H1 (cell line): ENCODE measurements at regions not wholly inside any gene's neighbourhood (a gene's known extent, or its start where the extent isn't known, plus 50 kb on each side); places are given as distances from the start of the nearest gene placed in this dataset.

Experiments used
- CTCF ChIA-PET: fragments of 300-600 bp; sonication (Branson Sonifier 250); formaldehyde crosslinking; loops from one replicate; lab custom pipeline; 2021; ENCODE audit not compliant: partially characterized antibody; lab: Charles Lee
- POLR2A ChIA-PET: fragments of 300-600 bp; sonication (Branson Sonifier 250); formaldehyde crosslinking; loops from one replicate; lab custom pipeline; 2021; ENCODE audit warnings: inconsistent platforms; ENCODE audit not compliant: partially characterized antibody; lab: Charles Lee
- DNase-seq, 2 experiments: peaks; one replicate each; pipeline versions ENCODE4 v3.0.0 to v3.0.0-alpha.2; 2010 to 2022; ENCODE audit warnings: low spot score in 2 of 2, low read depth in 1 of 2, mixed read lengths in 1 of 2
- FAIRE-seq: peaks from 2 replicates; lab custom pipeline; 2011; peaks lifted over from hg19 to GRCh38; lab: Jason Lieb, UNC
- H2AFZ ChIP-seq: 2 replicates; pipeline ENCODE4 v1.8.1; 2012; ENCODE audit warnings: low read length, inconsistent platforms
- H2AK5ac ChIP-seq: 2 replicates; pipeline ENCODE4 v1.6.1; 2013; ENCODE audit warnings: low read depth, low read length
- H2BK120ac ChIP-seq: replicated peaks from 2 replicates; pipeline ENCODE3; 2013; ENCODE audit warnings: low read depth, low read length, inconsistent platforms
- H2BK12ac ChIP-seq: 2 replicates; pipeline ENCODE4 v1.6.1; 2013; ENCODE audit warnings: low read depth, low read length
- H2BK15ac ChIP-seq: 2 replicates; pipeline ENCODE4 v1.6.1; 2013; ENCODE audit warnings: low read length
- H2BK20ac ChIP-seq: 2 replicates; pipeline ENCODE4 v1.6.1; 2013; ENCODE audit warnings: low read length
- H2BK5ac ChIP-seq: 2 replicates; pipeline ENCODE4 v1.6.1; 2013; ENCODE audit warnings: low read depth, low read length
- H3K14ac ChIP-seq: 2 replicates; pipeline ENCODE4 v1.6.1; 2013; ENCODE audit warnings: inconsistent platforms; ENCODE audit not compliant: insufficient read length
- H3K18ac ChIP-seq: 2 replicates; pipeline ENCODE4 v1.6.1; 2013; ENCODE audit warnings: low read length; ENCODE audit errors: extremely low read depth
- H3K23ac ChIP-seq: 2 replicates; pipeline ENCODE4 v1.6.1; 2013; ENCODE audit warnings: inconsistent platforms; ENCODE audit not compliant: insufficient read length
- H3K23me2 ChIP-seq: 2 replicates; pipeline ENCODE4 v1.6.1; 2013; ENCODE audit warnings: low read depth, low read length
- H3K27ac ChIP-seq: 2 replicates; pipeline ENCODE4 v1.6.1; 2011; ENCODE audit warnings: low read depth, low read length, inconsistent platforms
- H3K27me3 ChIP-seq, 4 experiments: replicated peaks in 1 of 4; 1 replicate in 1 of 4; 2 replicates in 3 of 4; pipeline versions ENCODE4 v1.6.1 to v1.8.1; 2011 to 2013; ENCODE audit warnings: low read length in 3 of 4, mild to moderate bottlenecking in 3 of 4, inconsistent platforms in 2 of 4, mixed read lengths in 2 of 4, moderate library complexity in 1 of 4; ENCODE audit not compliant: control insufficient read depth in 3 of 4, insufficient read depth in 3 of 4; ENCODE audit errors: extremely low read depth in 1 of 4
- H3K36me3 ChIP-seq, 4 experiments: 2 replicates each; pipeline versions ENCODE4 v1.6.1 to v1.8.1; 2011 to 2013; ENCODE audit warnings: mild to moderate bottlenecking in 4 of 4, low read length in 3 of 4, moderate library complexity in 2 of 4, control low read depth in 1 of 4, inconsistent platforms in 1 of 4; ENCODE audit not compliant: insufficient read depth in 4 of 4, control insufficient read depth in 2 of 4
- H3K4ac ChIP-seq: replicated peaks from 2 replicates; pipeline ENCODE3; 2013; ENCODE audit warnings: low read length, low read depth, mixed read lengths, inconsistent platforms; ENCODE audit not compliant: insufficient read length
- H3K4me1 ChIP-seq, 4 experiments: replicated peaks in 1 of 4; 1 replicate in 1 of 4; 2 replicates in 3 of 4; pipeline versions ENCODE4 v1.6.1 to v1.8.1; 2011 to 2013; ENCODE audit warnings: low read length in 3 of 4, inconsistent platforms in 2 of 4, mixed read lengths in 1 of 4; ENCODE audit not compliant: insufficient read depth in 4 of 4, control insufficient read depth in 3 of 4
- H3K4me2 ChIP-seq, 2 experiments: 2 replicates each; pipeline versions ENCODE4 v1.6.1 to v1.8.1; 2011 to 2013; ENCODE audit warnings: low read depth in 2 of 2, low read length in 2 of 2, control low read depth in 1 of 2, inconsistent platforms in 1 of 2, mild to moderate bottlenecking in 1 of 2; ENCODE audit not compliant: insufficient read depth in 1 of 2
- H3K4me3 ChIP-seq, 4 experiments: fragments of 200-600, 300-600 bp in 1 of 4; sonication (generic), shearing (Covaris generic), sonication (Bioruptor Twin) in 1 of 4; 2 replicates each; pipeline versions ENCODE4 v1.5.1 to v1.8.1; 2011 to 2016; ENCODE audit warnings: low read length in 4 of 4, low read depth in 3 of 4, control low read depth in 2 of 4, inconsistent platforms in 2 of 4, mild to moderate bottlenecking in 2 of 4, mixed read lengths in 1 of 4, moderate library complexity in 1 of 4; ENCODE audit not compliant: insufficient read depth in 2 of 4; ENCODE audit errors: extremely low read depth in 1 of 4
- H3K56ac ChIP-seq: replicated peaks from 2 replicates; pipeline ENCODE3; 2013; ENCODE audit warnings: low read depth, mild to moderate bottlenecking, mixed read lengths, low read length, inconsistent platforms; ENCODE audit not compliant: insufficient read length
- H3K79me1 ChIP-seq: 2 replicates; pipeline ENCODE4 v1.6.1; 2013; ENCODE audit warnings: low read depth, low read length, control low read depth
- H3K79me2 ChIP-seq, 2 experiments: 2 replicates each; pipeline versions ENCODE4 v1.6.1 to v1.8.1; 2012 to 2013; ENCODE audit warnings: low read length in 2 of 2, mild to moderate bottlenecking in 2 of 2, inconsistent platforms in 1 of 2; ENCODE audit not compliant: insufficient read depth in 2 of 2, control insufficient read depth in 1 of 2
- H3K9ac ChIP-seq, 4 experiments: replicated peaks in 1 of 4; 1 replicate in 1 of 4; 2 replicates in 3 of 4; pipeline versions ENCODE4 v1.6.1 to v1.8.1; 2011 to 2013; ENCODE audit warnings: low read depth in 3 of 4, low read length in 3 of 4, control low read depth in 2 of 4, mild to moderate bottlenecking in 2 of 4, moderate library complexity in 2 of 4, inconsistent platforms in 1 of 4; ENCODE audit errors: extremely low read depth in 1 of 4
- H3K9me3 ChIP-seq, 2 experiments: 2 replicates each; pipeline versions ENCODE4 v1.6.1 to v1.8.1; 2012 to 2013; ENCODE audit warnings: mild to moderate bottlenecking in 2 of 2, moderate library complexity in 2 of 2, control low read depth in 1 of 2, inconsistent platforms in 1 of 2, low read depth in 1 of 2, low read length in 1 of 2, mixed read lengths in 1 of 2; ENCODE audit not compliant: insufficient read depth in 2 of 2
- H4K20me1 ChIP-seq, 2 experiments: replicated peaks in 1 of 2; 2 replicates each; pipeline versions ENCODE3 to v1.8.1; 2011 to 2013; ENCODE audit warnings: inconsistent platforms in 2 of 2, low read length in 2 of 2, mild to moderate bottlenecking in 1 of 2; ENCODE audit not compliant: insufficient read depth in 2 of 2, control insufficient read depth in 1 of 2
- H4K5ac ChIP-seq: 2 replicates; pipeline ENCODE4 v1.6.1; 2013; ENCODE audit warnings: low read length, low read depth, mixed read lengths, inconsistent platforms; ENCODE audit not compliant: insufficient read length
- H4K8ac ChIP-seq: 2 replicates; pipeline ENCODE4 v1.8.0; 2013; ENCODE audit warnings: mild to moderate bottlenecking, moderate library complexity, low read length, inconsistent platforms; ENCODE audit not compliant: insufficient read depth; ENCODE audit errors: extremely low read depth
- H4K91ac ChIP-seq: replicated peaks from 2 replicates; pipeline ENCODE3; 2013; ENCODE audit warnings: low read length, mixed read lengths, inconsistent platforms; ENCODE audit not compliant: insufficient read length
- WGBS, 2 experiments: shearing (Covaris generic) in 1 of 2; methylation state at CpG; one replicate each; pipeline versions ENCODE4 v1.1.6 to v1.1.7; 2013 to 2015; ENCODE audit warnings: low lambda C conversion rate in 2 of 2, mixed read lengths in 2 of 2, inconsistent platforms in 1 of 2, low coverage in 1 of 2, missing lambda C conversion rate in 1 of 2; ENCODE audit not compliant: insufficient replicate concordance in 2 of 2, insufficient coverage in 1 of 2, insufficient read length in 1 of 2; ENCODE audit errors: extremely low coverage in 1 of 2, missing lambda C conversion rate in 1 of 2; 5-methylcytosine and 5-hydroxymethylcytosine counted together
- TF ChIP-seq, protein P1 (sequence below): fragments of 300-600 bp; sonication (generic); IDR thresholded peaks from 2 replicates; pipeline ENCODE4 v1.7.1; 2012; ENCODE audit warnings: low read length, moderate library complexity, mild to moderate bottlenecking, inconsistent platforms; ENCODE audit not compliant: insufficient replicate concordance

DNA sequence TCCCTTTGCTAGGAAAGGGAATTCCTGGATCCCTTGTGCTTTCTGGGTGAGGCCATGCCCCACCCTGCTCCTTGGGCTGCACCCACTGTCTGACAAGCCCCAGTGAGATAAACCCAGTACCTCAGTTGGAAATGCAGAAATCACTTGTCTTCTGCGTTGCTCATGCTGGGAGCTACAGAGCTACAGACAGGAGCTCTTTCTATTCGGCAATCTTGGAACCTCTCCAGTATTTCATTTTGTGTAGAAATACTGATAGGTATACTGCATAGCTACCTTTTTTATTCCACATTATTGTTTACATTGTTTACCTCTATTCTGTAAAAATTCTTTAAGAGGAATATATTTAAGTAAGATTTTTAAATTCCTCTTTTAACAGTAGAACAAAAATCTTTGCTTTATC lies 302.5 kb upstream of the SLITRK5 start:
- FAIRE-seq = no peak
- Histone ChIP-seq H3K9ac (no peak overlapping the region), H3K79me1 (no peaks in the 10 kb centered on the region)
- TF ChIP-seq, protein P1, sequence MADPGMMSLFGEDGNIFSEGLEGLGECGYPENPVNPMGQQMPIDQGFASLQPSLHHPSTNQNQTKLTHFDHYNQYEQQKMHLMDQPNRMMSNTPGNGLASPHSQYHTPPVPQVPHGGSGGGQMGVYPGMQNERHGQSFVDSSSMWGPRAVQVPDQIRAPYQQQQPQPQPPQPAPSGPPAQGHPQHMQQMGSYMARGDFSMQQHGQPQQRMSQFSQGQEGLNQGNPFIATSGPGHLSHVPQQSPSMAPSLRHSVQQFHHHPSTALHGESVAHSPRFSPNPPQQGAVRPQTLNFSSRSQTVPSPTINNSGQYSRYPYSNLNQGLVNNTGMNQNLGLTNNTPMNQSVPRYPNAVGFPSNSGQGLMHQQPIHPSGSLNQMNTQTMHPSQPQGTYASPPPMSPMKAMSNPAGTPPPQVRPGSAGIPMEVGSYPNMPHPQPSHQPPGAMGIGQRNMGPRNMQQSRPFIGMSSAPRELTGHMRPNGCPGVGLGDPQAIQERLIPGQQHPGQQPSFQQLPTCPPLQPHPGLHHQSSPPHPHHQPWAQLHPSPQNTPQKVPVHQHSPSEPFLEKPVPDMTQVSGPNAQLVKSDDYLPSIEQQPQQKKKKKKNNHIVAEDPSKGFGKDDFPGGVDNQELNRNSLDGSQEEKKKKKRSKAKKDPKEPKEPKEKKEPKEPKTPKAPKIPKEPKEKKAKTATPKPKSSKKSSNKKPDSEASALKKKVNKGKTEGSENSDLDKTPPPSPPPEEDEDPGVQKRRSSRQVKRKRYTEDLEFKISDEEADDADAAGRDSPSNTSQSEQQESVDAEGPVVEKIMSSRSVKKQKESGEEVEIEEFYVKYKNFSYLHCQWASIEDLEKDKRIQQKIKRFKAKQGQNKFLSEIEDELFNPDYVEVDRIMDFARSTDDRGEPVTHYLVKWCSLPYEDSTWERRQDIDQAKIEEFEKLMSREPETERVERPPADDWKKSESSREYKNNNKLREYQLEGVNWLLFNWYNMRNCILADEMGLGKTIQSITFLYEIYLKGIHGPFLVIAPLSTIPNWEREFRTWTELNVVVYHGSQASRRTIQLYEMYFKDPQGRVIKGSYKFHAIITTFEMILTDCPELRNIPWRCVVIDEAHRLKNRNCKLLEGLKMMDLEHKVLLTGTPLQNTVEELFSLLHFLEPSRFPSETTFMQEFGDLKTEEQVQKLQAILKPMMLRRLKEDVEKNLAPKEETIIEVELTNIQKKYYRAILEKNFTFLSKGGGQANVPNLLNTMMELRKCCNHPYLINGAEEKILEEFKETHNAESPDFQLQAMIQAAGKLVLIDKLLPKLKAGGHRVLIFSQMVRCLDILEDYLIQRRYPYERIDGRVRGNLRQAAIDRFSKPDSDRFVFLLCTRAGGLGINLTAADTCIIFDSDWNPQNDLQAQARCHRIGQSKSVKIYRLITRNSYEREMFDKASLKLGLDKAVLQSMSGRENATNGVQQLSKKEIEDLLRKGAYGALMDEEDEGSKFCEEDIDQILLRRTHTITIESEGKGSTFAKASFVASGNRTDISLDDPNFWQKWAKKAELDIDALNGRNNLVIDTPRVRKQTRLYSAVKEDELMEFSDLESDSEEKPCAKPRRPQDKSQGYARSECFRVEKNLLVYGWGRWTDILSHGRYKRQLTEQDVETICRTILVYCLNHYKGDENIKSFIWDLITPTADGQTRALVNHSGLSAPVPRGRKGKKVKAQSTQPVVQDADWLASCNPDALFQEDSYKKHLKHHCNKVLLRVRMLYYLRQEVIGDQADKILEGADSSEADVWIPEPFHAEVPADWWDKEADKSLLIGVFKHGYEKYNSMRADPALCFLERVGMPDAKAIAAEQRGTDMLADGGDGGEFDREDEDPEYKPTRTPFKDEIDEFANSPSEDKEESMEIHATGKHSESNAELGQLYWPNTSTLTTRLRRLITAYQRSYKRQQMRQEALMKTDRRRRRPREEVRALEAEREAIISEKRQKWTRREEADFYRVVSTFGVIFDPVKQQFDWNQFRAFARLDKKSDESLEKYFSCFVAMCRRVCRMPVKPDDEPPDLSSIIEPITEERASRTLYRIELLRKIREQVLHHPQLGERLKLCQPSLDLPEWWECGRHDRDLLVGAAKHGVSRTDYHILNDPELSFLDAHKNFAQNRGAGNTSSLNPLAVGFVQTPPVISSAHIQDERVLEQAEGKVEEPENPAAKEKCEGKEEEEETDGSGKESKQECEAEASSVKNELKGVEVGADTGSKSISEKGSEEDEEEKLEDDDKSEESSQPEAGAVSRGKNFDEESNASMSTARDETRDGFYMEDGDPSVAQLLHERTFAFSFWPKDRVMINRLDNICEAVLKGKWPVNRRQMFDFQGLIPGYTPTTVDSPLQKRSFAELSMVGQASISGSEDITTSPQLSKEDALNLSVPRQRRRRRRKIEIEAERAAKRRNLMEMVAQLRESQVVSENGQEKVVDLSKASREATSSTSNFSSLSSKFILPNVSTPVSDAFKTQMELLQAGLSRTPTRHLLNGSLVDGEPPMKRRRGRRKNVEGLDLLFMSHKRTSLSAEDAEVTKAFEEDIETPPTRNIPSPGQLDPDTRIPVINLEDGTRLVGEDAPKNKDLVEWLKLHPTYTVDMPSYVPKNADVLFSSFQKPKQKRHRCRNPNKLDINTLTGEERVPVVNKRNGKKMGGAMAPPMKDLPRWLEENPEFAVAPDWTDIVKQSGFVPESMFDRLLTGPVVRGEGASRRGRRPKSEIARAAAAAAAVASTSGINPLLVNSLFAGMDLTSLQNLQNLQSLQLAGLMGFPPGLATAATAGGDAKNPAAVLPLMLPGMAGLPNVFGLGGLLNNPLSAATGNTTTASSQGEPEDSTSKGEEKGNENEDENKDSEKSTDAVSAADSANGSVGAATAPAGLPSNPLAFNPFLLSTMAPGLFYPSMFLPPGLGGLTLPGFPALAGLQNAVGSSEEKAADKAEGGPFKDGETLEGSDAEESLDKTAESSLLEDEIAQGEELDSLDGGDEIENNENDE = no peak

More for the DNA sequence above, 302.5 kb upstream of the SLITRK5 start:
- Histone ChIP-seq H2BK15ac (no peak overlapping the region), H3K79me2 (no peaks in the 10 kb centered on the region), H3K36me3 (no peaks in the 10 kb centered on the region), H3K56ac (no peak overlapping the region), H3K18ac (no peak overlapping the region), H3K23ac (no peak overlapping the region), H2AFZ (no peak overlapping the region), H3K27me3 (no peaks in the 10 kb centered on the region), H3K4ac (no peak overlapping the region), H3K14ac (no peak overlapping the region), H3K27ac (no peak overlapping the region), H3K4me2 (no peak overlapping the region), H2BK5ac (no peak overlapping the region), H4K91ac (no peak overlapping the region), H4K5ac (no peak overlapping the region), H2BK120ac (no peak overlapping the region), H3K23me2 (no peaks in the 10 kb centered on the region), H4K8ac (no peak overlapping the region), H3K4me1 (no peaks in the 10 kb centered on the region), H3K9me3 (peaks cover 3 to 5% of the 10 kb centered on the region in 2 experiments; a peak in 2 of 4 replicates), H4K20me1 (no peaks in the 10 kb centered on the region), H2BK12ac (no peak overlapping the region), H2AK5ac (no peak overlapping the region), H3K4me3 (no peak overlapping the region), H2BK20ac (no peak overlapping the region)
- 100% methylated on average over 2 of the region's 2 CpGs; no CpG with 5 or more reads in 1 of the 2 experiments for WGBS, 2 experiments
- DNase-seq = no peak
- POLR2A ChIA-PET = no interaction called here
- CTCF ChIA-PET = no interaction called here
